HG03354 (cell line): ENCODE measurements at regions not wholly inside any gene's neighbourhood (a gene's known extent, or its start where the extent isn't known, plus 50 kb on each side); places are given as distances from the start of the nearest gene placed in this dataset.

Source experiments
- ATAC-seq: cut with Tn5 transposase; IDR thresholded peaks from one replicate; pipeline ENCODE4 v1.9.1; 2021; ENCODE audit warnings: mild to moderate bottlenecking; ENCODE audit not compliant: unreplicated experiment, poor library complexity, severe bottlenecking

DNA sequence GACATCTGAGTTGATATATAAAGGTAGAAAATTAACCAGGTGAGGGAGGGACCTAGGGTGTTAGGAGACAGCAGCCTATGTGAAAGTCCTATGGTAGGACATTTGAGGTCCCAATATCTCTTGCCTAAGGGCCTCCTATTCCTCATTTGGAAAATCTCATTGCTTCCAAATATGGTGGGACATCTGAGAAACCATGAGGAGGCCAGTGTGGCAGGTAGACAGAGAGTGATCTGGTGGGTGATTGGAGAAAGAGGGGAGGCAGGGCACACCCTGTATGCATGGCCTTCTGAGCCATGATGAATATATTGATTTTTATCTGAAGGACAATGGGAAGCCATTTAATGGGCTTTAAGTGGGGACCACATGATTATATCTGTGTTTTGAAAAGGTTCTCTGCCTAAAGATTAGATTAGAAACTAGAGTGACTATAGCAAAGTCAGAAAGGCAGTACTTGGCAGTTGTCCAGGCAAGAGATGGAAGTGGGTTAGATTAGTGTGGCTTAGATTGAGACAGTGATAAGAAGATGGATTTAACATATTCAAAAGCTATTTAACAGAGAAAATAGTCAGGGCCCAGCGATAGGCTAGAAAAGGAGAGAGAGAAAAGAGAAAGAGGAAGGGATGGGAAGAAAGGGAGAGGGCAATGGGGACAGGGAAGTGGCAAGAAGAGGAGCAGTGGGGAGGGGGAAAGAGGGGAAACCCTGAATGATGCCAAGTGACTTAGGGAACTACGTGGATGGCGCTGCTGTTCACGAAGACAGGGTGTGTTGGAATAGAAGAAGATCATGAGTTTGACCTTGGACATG is 237.2 kb upstream of the SRRM4 start:
- ATAC-seq = no peak

DNA sequence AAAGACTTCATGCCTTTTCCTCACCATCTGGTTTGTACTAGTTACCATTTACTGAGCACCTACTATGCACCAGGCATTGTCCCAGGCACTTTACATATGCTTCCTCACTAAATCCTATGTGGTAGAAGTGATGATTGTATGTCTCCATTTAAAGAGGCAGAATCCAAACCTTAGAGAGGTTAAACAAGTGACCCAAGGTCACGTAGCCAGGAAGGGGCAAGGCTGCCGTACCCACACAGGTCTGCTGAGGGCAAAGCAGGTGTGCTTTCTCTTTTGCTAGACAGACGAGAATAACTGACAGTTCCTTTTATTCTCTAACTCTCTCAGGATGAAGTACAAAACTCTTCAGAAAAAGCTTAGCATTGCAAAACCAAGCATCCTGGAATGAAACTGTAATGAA is 235.2 kb upstream of the SRRM4 start:
- ATAC-seq = no peak

DNA sequence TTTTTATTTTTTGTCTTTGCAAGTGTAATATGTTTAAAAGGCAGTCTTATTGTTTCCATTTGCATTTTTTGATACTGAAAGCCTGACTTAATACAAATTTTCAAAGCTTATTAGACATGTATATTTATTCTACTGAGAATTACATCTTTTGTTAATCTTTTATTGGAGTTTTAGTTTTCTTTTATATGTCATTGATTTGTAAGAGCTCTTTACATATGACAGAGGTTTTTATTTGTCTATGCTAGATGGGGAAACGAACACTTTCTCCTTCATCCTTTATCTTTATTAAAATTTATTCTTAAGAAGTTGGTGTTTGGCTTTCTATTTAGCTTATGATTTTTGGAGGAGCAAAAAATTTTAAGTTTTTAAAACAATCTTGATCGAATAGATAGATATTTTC is 234.4 kb upstream of the SRRM4 start:
- no peak for ATAC-seq

- ATAC-seq = no peak
These were observed 233.6 kb upstream of the SRRM4 start for GRCh38 chr12:118747771-118748170.

- ATAC-seq = no peak
These were observed 232.6 kb upstream of the SRRM4 start for GRCh38 chr12:118748478-118749380.

DNA sequence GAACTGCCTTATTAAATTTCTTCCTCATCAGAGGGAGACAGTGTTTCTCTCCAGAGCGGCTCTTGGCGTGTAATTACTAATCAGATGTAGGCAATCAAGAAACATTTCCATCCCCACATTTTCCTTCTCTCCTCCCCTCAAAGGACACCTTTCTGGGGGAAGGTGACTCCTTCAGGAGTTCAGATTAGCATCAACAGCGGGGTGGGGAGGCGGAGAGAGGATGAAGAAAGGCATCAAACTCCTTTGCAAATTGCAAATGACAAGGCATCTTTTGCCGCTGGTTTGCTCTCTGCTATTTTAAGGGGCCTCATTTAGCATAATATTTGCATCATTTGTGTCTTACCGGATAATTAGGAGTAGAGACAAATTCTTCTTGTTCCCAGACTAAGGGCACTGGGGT is 231.7 kb upstream of the SRRM4 start:
- ATAC-seq = no peak

DNA sequence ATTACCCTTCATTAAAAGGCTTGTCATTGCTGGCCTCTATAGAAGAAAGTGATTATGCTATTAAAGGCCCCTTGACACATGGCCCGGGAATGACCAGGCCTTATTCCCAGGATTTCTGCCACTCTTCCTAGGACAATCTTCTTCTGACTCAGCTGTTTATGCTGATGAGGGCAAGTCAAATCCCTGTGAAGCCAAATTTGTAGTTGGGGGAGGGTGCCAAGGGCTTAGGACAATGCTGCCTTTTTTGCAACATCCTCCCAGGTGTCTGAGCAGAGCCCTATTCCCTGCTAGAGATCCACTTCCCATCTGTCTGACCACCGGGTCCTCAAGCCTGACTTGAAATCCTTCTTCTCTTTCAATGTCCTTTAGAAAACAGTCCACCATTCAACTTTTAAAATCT is 230.7 kb upstream of the SRRM4 start:
- ATAC-seq = no peak

DNA sequence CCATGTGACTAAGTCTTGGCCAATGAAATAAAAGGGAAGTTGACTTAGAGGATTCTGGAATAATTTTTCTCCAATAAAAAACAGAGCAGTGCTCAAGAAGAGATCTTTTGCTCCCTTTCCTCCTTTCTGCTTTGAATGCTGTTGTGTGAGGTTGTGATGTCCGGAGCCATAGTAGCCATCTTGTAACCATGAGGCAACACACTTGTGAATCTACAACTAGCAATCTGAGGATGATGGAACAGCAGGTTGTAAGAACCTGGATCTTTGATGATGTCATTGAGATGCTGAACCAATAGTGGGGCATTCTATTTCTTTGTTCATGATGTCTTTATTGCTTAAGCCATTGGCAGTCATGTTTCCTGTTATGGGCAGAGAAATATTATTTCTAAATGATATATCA is 230.0 kb upstream of the SRRM4 start:
- no peak for ATAC-seq

DNA sequence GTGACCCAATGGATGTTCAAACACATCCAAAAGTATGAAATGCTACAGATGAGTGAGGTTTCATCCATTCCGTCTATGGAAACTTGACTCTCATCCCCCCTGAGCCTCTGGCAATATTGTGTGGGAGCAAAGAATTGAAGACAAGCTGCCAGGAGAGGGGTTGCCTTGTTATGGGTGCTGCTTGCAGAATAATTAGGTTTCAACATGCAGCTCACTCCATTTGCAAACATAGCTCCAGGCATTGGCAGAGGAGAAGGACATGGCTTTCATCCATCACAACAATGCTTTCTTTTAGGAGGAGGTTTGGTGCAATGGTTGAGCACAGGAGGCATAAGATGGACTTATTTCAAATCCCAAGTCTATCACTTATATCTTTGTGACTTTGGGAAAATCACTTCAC is 220.7 kb upstream of the SRRM4 start:
- ATAC-seq = no peak

GRCh38 chr12:118763234-118763633 is 218.1 kb upstream of the SRRM4 start:
- no peak for ATAC-seq

- ATAC-seq = no peak
These were observed 207.2 kb upstream of the SRRM4 start for GRCh38 chr12:118773956-118774723.

- no peak for ATAC-seq
These were observed 203.8 kb upstream of the SRRM4 start for GRCh38 chr12:118777504-118777903.

GRCh38 chr12:118778077-118778476 is 203.3 kb upstream of the SRRM4 start:
- no peak for ATAC-seq

GRCh38 chr12:118780939-118781338 is 200.4 kb upstream of the SRRM4 start:
- no peak for ATAC-seq

DNA sequence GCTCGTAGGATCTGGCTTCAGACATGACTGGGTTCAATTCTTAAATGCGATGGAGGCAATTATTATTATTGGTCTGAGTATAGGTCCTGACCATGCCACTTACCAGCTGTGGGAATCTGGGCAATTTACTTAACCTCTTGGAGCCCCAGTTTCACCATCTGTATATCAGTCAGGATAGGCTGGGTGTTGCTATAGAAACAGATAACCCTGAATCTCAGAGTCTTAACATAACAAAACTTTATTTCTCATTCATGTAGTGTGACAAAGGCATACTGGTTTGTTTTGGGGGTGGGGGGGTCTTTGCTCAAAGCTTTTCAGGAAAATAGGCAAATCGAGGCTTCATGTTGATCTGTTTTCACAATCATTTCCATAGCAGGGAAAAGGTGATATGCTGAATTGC is 199.6 kb upstream of the SRRM4 start:
- ATAC-seq = no peak

DNA sequence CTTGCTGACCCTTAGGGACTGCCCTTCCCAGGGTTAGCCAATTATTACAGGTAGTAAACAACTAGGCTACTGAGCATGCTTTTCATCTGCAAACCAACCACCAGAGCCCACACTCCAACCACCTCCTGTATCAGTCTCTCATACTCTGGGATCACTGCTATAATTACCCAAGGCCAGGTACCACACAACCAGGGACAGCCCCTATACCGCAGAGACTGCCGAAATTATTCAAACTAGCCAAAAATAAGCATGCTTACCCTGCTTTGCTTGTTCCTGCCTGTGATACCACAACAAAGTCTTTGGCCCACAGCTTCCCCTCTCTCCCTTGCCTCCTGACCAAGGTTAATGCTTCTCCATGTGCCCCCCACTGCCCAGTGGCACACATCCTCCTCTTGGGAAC is 197.6 kb upstream of the SRRM4 start:
- no peak for ATAC-seq

DNA sequence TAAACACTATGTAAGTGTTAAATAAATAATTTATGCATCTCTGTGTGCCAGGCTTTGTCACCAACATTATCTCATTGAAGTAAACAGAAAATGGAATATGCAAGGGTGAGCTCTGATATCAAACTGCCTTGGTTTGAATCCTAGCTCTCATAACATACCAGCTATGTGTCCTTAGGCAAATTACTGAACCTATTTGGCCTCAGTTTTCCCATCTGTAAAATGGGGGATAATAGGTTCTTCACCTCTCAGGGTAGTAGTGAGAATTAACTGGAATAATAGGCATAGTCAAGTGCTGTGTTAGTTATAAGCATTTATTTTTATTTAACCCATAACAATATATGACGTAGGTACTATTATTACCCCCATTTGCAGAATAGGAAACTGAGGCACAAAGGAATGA is 190.8 kb upstream of the SRRM4 start:
- no peak for ATAC-seq

- no peak for ATAC-seq
These were observed 167.5 kb upstream of the SRRM4 start for GRCh38 chr12:118813778-118814357.

DNA sequence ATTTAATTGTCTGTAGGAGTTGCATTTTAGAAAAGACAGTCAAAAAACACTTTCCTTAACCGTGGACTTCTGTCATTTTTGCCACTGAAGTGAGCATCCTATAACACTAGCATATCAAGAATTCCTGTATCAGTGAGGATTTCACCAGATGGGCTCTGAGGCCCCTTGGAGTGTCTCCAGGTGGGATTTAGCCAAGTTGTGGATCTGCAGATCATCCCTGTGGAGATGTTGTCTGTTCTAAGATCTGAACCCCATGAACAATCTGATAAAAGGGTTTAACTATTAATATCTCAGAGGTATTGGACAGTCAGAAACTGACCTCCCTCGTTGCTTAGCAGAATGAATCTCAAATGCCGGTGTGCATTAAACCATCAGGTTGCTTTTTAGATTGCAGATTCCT is 165.0 kb upstream of the SRRM4 start:
- ATAC-seq = no peak

DNA sequence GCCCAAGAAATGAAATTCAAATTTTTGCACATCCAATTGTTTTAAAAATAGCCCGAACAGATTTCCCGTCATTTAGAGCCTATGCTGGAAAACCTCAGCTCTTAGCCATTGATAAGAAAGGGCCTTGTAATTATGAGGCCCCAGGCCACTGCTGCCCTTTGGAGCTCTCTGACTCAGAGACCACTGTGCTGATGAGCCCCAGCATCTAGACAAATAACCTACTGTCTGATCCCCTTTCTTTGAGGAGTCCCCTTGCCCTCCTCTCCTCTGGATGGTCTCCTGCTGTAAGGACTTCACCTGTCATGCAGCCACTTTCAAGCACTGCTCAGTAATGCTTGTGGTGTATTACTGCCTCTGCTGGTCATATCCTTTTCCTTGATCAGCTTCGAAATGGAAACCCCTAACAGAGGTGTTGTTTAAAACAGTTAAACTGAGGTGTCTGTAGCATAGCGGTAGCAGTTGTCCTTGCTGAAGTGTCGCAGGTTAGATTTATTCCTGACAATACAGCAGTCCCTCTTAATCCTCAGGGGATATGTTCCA is 159.9 kb upstream of the SRRM4 start:
- ATAC-seq = no peak
